Dermis microvascular lymphatic vessel endothelial cell (primary cell): ENCODE measurements at regions not wholly inside any gene's neighbourhood (a gene's known extent, or its start where the extent isn't known, plus 50 kb on each side); places are given as distances from the start of the nearest gene placed in this dataset.
A peak's percentile ranks its signal among the peaks of the same experiment; 100 is the strongest.
"Not testable (repeated sequence)": the region's sequence is repeated elsewhere in the genome, so short reads cannot be mapped to it uniquely, and the experiment has no call there.

ENCODE experiments used
- DNase-seq, 2 donors: peaks; one replicate each; pipeline versions ENCODE4 v3.0.0 to v3.0.0-alpha.2; 2010; ENCODE audit warnings: low read depth in 2 of 2

DNA sequence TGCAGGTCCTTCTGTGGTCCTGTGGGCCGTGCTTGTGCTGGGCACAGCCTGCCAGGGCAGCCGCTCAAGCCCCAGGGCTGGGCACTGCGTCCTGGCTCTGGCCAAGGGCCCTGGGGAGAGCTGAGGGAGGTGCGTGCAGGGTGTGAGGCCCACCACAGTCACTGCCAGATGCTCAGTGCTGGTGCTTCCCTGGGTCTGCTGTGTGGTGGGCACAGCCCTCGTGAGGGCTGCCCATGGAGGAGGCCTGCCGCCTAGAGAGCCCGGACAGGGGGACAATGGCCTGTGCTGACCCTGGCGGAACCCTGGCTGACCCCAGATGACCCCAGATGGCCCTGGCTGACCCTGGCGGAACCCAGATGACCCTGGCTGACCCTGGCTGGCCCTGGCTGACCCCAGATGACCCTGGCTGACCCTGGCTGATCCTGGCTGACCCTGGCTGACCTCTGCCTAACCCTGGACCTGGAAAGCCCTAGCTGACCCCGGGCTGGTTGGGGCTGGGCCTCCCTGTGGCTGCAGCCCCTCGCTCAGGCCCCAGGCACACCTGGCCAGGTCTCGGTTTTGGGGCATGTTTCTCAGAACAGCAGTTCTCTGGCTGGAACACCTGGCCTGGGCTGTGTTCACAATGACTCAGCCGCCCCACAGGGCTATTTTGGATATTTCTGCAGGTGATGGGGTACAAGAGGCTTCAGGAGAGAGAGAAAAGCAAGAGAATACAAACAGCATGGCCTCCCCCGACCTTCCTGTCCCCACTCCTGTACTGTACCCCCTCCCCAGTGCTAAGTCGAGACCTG is 55.4 kb downstream of the TMEM121 start:
- DNase-seq: no peak

DNA sequence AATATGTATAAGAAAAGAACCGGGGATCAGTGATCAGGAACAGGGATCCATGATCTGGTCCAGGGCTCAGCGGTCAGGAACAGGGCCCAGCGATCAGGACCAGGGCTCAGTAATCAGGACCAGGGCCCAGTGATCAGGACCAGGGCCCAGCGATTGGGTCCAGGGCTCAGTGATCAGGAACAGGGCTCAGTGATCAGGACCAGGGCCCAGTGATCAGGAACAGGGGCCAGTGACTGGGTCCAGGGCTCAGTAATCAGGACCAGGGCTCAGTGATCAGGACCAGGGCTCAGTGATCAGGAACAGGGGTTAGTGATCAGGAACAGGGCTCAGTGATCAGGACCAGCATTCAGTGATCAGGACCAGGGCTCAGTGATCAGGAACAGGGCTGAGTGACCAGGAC is 56.3 kb downstream of the TMEM121 start:
- DNase-seq: peak in 1 of 2 donors; percentile 8

DNA sequence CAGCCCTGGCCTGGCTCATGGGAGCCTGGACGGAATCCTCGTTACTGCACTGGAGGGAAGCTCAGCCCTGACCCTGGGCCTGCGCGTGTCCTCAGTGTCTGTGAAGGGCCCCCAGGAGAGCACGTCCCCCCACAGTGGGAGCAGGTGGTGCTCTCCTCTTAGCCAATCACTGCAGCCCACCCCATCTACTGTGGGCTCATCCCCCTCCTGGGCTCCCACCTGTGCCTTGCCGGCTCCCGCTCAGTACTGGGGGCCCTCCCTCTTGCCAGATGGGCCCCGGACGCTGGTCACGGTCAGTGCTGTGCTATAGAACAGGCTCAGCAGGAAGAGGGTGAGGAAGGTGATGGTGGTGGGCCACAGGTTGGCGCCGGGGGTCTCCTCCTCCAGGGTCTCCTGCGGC is 57.5 kb downstream of the TMEM121 start:
- not testable (repeated sequence) for DNase-seq

DNA sequence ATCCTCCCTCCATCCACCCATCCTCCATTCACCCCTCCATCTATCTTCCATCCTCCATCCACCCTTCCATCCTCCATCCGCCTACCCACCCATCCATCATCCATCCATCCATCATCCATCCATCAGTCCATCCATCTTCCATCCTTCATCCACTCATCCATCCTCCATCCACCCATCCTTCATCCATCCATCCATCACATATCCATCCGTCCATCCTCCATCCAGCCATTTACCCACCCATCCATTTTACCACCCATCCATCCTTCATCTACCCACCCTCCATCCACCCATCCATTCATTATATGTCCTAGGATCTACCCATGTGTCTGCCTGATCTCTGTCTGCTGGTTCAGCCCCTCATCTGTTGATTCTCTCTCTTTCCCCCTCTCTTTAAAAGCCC is 58.9 kb downstream of the TMEM121 start:
- DNase-seq: not testable (repeated sequence)

DNA sequence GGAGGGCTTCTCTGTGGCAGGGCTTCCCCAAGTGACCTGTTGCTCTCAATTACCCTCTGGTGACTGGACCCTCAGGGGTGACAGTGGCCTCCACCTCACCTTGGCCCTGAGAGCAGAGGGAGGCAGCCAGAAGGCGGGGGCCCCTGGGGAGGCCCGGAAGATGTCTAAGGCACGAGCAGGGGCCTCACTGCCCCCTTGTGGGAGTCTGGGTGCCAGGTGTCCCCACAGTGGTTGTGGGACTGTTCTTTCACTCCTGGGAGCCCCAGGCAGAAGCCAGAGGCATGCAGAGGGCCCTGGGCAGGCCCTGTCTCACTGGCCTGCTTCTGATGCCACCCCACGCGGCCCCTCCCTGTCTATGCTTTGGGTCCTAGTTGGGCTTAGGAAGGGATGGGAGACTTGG is 59.3 kb downstream of the TMEM121 start:
- not testable (repeated sequence) for DNase-seq

DNA sequence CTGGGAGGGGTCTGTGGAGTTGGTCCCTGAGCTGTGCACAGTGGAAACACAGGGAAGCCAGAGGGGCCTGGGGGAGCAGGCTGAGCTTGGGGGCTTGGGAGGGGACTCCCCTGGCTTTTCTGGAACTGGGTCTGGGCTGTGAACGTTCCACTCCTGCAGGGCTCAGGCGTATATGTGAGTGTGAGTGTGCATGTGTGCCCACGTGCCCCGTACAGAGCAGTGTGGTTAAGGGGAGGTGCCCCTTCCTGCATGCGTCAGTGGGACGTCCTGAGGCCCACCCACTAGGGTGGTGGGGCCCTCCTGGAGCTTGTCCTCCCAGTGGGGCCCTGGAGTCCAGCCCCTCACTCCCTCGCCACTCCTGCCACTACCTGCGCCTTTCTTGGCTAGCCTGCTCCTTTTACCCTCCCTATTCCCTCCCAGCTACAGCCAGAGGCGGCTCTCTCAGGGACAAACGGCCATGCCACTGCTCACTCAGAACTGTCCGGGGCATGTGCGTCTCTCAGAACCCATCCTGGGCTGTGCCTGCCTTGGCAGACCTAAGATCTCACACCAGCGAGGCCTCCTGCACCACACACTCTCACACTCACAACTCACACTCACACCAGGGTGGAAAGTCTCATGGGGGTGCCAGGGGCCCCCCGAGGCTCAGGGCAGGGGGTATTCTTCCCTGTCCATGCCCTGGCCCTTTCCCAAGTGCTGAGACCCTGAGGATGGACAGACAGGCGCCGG is 59.9 kb downstream of the TMEM121 start:
- DNase-seq: not testable (repeated sequence)

DNA sequence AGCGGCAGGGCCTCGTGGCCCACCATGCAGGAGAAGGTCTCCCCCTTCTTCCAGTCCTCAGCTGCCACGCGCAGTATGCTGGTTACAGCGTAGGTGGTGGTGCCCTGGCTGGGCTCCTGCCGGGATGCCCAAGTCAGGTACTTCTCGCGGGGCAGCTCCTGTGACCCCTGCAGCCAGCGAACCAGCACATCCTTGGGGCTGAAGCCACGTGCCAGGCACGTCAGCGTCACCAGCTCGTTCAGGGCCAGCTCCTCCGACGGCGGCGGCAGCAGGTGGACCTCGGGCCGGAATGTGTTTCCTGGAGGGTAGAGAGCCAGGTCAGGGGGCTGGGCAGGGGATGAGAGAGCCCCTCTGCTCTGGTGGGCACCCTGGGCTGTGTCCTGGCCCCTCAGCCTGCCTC is 60.7 kb downstream of the TMEM121 start:
- DNase-seq: not testable (repeated sequence)

DNA sequence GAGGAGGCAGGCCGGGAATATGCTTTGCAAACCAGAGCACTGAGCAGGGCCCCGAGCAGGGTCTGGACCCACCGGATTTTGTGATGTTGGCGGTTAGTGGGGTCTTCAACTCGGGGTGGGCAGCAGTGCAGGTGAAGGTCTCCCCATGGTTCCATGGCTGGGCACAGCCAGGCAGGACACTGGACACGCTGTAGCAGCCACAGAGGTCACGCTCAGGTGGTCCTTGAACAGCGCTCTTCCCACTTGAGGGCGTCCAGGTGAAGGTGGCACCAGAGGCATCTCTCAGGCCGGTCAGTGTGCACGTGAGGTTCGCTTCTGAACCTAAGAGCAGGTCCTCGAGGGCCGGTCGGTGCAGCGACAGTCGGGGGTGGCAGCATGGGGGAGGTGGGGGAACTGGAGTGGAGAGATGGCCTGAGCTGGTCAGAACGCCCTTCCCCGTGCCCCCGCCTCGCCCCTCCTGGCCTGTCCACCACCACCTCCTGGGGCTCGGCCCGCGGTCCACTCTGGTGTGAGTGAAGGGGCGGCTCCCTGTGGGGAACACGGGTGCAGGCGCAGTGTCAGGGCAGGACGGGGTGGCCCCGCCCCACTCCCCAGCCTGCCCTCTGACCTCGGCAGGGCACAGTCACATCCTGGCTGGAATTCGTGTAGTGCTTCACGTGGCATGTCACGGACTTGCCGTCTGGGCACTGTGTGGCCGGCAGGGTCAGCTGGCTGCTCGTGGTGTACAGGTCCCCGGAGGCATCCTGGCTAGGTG is 61.3 kb downstream of the TMEM121 start:
- DNase-seq: not testable (repeated sequence)

DNA sequence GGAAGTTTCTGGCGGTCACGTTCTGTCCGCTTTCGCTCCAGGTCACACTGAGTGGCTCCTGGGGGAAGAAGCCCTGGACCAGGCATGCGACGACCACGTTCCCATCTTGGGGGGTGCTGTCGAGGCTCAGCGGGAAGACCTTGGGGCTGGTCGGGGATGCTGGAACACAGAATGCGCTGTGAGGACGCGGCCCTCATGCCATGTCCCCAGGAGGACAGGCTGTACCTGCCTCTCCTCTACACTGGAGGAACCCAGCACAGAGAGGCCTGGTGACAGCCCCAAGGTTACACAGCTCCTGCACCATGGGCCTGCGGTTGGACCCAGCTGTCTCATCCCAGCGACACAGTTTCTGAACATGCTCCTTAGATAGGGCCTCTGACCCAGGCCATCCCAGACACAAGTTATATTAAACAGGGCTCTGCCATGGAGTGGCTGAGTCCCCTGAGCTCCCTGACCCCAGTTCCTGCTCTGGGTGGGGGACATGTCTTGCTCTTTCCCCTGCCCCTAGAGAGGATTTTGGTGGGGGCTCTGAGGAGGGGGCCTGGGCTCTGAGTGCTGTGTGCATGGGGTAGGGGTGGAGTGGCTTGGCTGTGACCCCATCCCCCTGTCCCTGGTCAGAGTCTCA is 62.0 kb downstream of the TMEM121 start:
- no peak for DNase-seq

DNA sequence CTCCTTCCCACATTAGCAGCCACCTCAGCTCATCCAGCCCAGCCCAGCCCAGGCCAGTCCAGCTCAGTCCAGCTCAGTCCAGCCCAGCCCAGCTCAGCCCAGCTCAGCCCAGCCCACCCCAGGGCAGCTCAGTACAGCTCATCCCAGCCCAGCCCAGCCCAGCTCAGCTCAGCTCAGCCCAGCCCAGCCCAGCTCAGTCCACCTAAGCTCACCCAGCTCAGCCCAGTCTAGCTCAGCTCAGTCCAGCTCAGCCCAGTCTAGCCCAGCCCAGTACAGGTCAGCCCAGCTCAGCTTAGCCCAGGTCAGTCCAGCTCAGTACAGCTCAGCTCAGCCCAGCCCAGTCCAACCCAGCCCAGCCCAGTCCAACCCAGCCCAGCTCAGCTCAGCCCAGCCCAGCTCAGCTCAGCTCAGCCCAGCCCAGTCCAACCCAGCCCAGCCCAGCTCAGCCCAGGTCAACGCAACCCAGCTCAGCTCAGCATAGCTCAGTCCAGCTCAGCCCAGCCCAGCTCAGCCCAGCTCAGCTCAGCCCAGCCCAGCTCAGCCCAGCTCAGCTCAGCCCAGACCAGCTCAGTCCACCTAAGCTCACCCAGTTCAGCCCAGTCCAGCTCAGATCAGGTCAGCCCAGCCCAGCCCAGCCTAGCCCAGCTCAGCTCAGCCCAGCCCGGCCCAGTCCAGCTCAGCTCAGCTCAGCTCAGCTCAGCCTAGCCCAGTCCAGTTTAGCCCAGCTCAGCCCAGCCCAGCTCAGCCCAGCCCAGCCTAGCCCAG is 63.0 kb downstream of the TMEM121 start:
- DNase-seq: no peak

DNA sequence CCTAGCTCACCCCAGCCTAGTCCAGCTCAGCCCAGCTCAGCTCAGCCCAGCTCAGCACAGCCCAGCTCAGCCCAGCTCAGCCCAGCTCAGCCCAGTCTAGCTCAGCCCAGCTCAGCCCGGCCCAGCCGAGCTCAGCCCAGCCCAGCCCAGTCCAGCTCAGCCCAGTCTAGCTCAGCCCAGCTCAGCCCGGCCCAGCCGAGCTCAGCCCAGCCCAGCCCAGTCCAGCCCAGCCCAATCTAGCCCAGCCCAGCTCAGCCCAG is 63.5 kb downstream of the TMEM121 start:
- DNase-seq: not testable (repeated sequence)

DNA sequence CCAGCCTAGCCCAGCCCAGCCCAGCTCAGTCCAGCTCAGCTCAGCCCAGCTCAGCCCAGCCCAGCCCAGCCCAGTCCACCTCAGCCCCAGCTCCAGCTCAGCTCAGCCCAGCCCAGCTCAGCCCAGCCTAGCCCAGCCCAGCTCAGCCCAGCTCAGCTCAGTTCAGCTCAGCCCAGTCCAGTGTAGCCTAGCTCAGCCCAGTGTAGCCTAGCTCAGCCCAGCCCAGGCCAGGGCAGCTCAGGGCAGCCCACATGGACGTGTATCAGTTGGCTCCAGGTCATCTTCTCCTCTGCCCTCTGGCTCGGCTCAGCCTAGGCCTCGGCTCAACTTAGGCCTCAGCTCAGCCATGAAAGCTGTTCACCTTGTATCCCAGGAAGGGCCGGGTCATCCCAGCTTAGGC is 64.7 kb downstream of the TMEM121 start:
- DNase-seq: no peak

DNA sequence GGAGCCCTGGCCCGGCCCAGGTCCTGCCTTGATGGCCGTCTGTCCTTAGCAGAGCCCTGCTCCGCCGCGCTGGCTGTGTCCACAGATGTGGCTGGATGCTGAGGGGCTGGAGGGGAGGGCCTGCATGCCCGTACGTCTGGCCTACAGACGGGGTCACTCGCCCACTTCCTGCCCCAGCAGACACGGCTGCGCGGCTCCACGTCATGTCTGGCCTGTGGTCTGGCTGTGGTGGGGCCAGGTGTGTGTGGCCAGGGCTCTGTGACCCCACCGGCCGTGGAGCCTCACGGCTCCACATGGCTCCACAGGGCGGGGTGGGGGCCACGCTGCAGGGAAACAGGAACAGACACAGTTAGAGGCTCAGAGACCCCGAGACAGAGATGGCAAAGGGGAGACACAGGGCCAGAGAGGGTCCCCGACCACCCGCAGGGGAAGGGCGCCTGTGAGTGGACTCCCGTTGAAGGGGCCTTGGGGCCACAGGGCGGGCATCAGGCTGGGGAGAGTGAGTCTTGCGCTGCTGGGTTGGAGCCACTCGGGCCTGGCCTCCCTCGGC is 65.5 kb downstream of the TMEM121 start:
- DNase-seq: not testable (repeated sequence)

DNA sequence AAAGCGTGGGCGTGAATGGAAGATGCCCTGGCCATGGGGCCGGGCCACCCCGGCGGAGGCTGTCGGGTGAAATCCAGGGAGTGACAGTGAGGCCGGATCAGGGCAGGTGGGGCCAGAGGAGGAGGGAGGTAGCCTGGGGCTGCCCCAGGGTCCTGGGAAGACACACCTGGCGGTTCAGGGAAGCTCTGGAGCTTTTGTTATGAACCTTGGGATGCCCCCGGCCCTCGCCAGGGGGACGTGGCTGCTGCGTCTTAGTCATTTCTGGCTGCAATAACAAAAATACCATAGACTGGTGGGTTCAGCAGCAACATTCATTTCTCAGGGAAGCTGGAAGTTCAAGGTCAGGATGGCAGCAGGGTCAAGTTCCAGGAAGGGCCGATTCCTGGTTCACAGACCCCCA is 66.3 kb downstream of the TMEM121 start:
- DNase-seq: not testable (repeated sequence)

DNA sequence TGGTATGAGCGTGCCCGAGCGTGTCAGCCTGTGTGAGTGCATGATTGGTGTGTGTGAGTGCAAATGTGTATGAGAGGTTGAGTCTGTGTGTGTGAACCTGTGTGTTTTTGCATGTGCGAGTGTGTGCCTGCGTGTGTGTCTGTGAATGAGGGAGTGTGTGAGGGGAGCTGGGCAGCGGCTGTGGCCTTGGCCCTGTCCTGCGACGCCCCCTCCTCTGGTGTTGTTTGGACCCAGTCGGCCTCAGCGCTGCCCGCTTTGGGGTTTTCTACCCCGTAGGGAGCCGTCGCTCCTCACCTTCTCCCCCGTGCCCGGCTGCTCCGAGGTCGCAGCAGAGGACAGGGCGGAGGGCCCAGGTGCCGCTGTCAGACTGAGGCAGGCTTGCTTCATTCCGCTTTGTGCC is 69.0 kb downstream of the TMEM121 start:
- not testable (repeated sequence) for DNase-seq

DNA sequence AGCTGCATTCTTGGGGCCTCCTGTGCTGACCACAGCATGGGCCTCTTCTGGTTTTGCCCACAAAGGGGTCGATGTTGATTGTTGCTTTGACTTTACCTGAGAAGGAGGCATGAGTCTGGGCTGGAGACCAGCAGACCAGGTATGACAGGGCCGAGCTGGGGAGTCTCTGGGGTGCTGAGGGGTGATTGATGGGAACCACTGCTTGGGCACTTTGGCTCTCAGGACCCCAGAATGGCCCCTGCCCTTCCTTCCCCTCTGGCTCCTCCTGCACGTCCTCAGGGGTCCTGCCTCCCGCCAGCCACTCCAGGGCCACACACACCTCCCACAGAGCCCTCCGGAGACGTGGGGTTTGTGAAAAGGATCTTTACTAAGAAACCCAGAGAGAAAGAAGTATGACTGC is 70.0 kb downstream of the TMEM121 start:
- DNase-seq: not testable (repeated sequence)

DNA sequence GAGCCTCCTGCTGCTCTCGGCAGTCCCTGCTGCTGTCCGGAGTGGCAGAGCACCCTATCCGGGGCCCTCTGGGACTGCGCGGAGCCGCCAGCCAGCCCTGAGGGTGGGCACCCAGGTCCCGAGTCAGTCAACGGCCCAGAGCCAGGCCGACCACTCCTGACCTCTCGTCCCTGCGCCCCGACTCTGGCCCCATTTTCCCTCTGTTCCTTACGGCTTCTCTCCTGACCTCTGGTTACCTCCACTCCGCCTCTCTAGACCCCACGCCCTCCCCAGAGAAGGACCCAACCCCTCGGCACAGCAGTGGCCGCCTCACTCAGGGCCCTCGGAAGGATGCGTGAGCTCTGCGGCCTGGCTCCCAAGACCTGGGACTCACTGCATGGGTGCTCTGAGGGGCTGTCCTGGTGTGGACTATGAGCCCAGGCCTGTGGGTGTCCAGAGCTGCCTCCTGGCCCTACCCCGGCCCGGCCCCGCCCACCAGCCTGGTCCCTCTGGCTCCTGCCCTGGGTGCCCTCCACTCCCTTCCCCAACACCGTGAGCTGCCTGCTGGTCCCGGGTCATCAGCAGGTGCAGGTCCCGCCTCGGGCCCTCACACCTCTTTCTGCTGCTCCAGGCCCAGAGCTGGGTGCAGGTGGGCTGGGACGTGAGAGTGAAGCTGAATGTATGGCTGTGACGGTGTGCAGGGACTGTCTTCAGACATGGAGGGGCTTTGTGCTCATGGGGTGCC is 71.8 kb downstream of the TMEM121 start:
- DNase-seq: not testable (repeated sequence)

DNA sequence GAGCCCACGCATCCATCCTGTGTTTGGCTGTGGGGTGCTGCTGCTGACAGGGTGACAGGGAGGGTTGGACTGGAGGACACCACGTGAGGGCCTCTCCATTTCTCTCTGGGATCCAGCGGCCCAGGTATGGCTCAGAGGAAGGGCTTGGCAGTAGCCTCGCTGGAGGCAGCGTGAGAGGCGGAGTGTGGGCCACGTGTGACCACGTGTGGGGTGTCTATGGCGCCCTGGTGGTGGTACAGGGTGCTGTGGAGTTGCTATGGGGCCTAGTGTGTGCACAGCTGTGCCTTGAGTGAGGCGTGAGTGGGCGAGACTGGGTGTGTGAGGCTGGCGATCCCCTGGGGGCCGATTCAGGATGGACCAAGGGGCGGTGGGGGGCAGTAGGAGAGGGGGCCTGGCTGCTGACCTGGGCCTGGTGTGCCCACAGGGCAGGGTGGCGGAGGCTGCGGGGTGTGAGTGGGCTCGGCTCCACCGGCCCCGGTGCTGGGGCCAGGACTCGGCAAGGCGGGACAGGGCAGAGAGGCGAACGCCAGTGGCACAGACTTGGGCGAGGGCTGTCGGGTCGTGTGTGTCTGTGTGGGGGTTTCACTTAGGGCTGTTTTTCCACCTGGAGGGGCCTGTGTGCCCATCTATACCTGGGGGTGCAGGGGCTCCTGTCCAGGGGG is 72.7 kb downstream of the TMEM121 start:
- DNase-seq: not testable (repeated sequence)

DNA sequence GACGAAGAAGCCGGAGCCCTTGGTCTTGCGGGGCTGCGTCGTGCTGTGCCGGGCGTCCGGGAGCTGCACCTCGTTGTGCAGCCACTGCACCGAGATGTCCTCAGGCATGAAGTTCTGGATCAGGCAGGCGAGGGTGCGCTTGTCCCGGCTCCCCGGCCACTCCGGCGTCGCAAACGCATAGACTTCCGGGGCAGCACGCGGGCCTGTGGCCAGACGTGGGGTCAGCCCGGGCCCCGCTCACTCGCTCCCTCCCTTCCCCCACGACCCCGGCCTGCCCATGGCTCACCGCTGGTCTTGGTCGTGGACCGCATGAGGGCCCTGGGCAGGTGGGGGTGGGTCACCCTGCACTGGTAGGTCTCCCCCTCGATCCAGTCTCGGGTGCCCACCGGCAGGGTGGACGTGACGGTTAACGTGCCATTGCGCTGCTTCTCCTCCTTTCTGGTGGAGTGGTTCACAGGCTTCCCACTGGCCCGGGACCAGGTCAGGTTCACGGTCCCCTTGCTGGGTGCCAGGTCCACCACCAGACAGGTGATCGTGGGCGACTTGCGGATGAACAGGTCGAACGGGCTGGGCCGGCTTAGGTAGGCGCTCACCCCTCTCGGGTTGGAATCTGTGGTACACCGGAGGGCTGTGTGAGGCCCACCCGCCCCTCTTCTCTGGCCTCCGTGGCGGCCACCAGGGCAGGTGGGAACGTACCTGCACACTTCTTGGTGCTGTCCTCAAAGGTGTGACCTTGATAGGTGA is 74.0 kb downstream of the TMEM121 start:
- not testable (repeated sequence) for DNase-seq
